DMS79 treated with DMSO at 0.1 percent for 48 hours (cell line): ENCODE measurements at regions not wholly inside any gene's neighbourhood (a gene's known extent, or its start where the extent isn't known, plus 50 kb on each side); places are given as distances from the start of the nearest gene placed in this dataset.

Experiments used
- DNase-seq: peaks from one replicate; lab custom pipeline; 2025; lab: John Stamatoyannopoulos, UW

DNA sequence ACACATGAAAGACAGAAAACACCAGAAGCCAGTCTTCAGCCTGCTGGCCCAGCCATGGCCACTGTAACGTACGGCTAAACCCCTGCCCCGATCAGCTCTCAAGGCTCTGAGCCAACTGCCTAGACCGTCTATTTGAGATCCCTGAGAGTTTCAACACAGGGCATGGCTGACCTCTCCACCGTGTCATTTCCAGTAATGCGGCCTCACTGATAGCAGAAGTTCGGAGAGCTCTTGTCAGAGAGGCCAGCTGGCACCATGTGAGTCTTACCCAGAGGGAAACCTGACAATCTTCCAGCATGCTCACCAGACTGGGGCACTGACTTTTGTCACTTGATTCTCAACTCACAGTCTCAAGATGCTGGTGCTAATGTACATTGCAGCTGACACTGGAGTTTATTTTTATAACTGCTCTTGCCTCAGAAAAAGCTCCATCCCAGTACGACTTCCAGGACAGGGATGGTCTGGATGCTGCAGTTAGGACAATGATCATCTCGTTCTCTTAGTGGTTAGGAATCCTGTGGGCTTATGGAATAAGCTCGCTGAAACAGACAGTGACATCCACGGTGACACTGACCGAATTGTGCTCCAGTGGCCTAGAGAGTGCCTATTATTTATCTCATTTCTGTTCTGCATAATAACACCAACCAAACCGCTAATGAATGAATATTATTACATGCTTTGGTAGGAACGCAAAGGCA lies 372.7 kb downstream of the ICE1 start:
- DNase-seq = no peak

GRCh38 chr5:5794118-5794560 lies 371.7 kb downstream of the ICE1 start:
- DNase-seq = no peak

GRCh38 chr5:5793242-5794117 lies 371.0 kb downstream of the ICE1 start:
- DNase-seq = no peak

DNA sequence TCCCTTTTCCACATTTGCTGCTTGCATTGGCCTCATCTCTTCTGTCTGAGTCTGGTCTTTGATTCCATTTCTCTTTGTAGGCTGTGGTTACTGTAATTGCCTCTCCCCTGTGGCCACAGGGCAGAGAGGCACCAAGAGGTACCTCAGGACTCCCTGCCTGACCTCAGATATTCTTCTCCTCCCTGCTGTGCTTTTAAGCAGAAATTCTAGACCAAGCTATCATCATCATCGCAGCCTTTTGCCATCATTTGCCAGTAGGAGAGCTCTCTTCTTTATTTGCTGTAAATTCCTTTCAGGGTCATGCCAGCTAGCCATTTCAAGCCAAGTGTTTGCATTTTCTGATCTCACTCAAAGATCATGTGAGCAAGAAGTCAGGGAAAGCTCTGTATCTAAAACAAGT lies 369.6 kb downstream of the ICE1 start:
- DNase-seq = no peak

DNA sequence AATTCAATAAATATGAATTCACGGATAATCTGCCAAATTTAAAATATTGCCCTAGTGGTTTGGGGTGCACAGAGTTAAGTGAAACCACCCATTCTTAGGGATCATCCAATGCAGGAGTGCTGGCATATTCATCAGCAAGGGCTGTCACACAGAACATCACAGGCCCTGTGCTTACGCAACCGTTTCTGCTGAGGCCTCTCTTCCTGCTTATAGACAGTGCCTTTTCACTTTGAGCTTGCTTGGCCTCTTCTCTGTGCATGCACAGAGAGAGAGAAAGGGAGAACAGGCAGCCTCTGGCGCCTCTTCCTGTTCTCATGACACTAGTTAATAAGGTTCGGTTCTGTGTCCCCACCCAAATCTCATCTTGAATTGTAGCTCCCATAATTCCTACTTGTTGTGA lies 366.3 kb downstream of the ICE1 start:
- DNase-seq = no peak

GRCh38 chr5:5787373-5787772 lies 364.9 kb downstream of the ICE1 start:
- DNase-seq = no peak

DNA sequence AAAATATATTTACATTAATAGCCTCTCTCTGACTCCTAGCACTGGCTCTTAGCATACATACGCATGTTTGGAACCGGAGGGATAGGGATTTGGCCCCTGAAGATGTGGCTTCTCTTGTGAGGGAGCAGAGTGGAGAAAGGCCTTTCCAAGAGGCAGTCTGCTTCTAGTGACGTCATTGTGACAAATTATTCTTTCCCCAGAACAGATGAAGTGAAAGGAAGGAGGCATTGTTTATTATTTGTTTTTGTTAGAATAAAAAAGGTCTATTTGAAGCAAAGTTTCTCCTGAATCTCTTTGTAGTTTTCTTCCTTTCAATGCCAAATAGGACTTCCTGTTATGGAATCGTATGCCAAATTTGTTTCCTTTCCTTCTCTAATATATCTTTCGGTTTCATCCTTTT lies 361.6 kb downstream of the ICE1 start:
- no peak for DNase-seq

DNA sequence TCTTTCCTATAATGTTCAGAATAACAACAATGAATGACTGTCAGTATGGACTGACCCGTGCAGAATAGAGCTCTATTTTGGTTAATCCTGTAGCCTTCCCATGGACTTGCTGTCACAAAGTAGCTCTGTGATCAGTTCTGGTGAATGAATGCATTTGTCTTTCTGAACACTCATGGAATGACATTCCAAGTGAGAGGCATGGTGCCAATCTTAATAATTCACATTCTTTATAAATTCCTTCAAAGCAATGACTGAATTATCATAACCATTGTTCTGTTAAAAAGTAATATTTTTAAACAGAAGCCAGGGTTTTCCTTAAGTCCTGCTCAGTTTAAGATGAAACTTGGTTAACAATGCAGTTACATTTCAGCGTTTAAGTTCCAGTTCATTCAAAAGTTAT lies 360.5 kb downstream of the ICE1 start:
- DNase-seq = no peak

- DNase-seq = no peak
Observed at GRCh38 chr5:5782402-5782801, 359.9 kb downstream of the ICE1 start.

GRCh38 chr5:5781335-5781734 lies 358.9 kb downstream of the ICE1 start:
- DNase-seq = no peak

DNA sequence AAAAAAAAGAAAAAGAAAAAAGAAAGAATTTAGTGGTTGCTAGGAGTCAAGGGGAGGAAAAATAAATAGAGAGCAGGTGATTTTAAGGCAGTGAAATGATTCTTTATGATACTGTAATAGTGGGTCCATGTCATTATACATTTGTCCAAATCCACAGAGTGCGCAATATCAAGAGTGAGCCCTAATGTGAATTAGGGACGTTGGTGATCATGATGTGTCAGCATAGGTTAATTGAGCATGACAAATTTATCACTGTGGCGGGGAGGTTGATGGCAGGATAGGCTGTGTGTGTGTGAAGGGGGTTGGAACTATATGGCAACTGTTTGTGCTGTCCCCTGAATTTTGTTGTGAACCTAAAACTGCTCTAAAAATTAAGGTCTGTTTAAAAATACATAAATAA lies 357.8 kb downstream of the ICE1 start:
- DNase-seq = no peak

GRCh38 chr5:5777013-5777412 lies 354.5 kb downstream of the ICE1 start:
- DNase-seq = no peak

DNA sequence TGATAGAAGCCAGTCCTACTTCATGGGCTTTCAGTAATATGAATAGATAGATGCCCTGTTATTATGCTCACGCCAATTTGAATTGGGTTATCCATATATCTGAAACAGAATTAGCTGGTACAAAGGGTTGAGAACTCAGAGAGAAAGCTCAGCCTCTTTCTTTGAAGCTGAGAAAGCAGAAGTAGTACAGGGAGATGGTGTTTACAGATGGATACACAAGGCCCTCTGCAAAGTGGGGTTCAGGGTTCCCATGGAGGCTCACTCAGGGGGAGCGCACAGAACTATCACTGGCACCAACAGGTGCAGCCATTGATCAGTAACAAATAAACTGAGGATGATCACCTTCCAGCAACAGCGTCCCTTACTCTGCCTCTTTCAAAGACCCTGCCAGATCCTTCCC lies 349.7 kb downstream of the ICE1 start:
- no peak for DNase-seq

GRCh38 chr5:5770825-5771224 lies 348.3 kb downstream of the ICE1 start:
- DNase-seq = no peak

- no peak for DNase-seq
Observed at GRCh38 chr5:5767286-5767928, 344.9 kb downstream of the ICE1 start.

- DNase-seq = no peak
Observed at GRCh38 chr5:5765066-5765850, 342.8 kb downstream of the ICE1 start.

DNA sequence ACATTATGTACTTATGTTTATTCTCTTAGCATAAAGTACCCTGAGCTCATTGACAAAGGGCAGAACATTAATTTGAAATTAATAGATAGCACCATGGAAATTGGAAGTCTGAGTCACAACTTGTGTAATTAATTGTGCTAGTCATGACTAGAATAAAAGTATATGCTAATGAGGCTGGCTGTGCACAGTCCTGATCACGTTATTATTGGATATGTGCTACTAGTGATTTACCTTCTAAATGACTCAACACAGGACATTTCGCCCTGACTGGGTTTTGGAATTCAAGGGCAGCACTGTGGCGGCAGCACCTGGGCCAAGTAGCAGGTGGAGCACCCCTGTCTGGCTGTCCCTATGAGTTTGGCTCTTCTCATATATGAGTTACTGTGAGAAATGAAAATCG lies 341.8 kb downstream of the ICE1 start:
- no peak for DNase-seq

DNA sequence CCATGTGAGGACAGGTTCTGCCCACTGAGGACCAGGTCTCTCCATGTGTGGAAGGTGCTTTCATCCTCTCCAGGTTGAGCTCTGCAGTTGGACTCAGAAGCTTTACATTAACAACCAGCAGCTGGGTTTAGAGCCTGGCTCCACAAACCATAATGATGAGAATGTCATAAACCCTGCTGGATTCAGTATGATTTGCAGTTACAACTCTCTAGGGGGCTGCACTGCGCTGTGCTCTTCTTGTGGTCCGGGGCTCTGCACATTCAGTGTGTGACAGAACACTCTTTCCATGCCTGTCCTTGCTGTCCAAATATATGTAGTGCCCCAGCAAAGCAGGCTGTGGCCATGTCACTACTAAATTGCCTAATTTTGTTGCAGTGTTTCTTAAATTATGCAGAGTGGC lies 334.3 kb downstream of the ICE1 start:
- no peak for DNase-seq

GRCh38 chr5:5755888-5756287 lies 333.4 kb downstream of the ICE1 start:
- no peak for DNase-seq

DNA sequence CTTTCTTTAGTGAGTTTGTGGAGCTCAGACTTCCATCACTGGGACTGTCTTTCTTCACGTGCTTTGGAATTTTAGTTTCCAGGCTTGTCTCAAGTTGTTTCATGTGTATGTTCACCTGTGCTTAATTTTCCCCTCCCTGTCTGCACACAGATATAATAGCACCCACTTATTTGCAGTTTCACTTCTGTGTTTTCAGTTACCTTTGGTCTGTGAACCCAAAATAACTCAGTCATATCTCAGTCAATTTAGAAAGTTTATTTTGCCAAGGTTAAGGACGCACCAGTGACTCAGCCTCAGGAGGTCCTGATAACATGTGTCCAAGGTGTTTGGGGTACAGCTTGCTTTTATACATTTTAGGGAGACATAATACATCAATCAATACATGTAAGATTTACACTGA lies 330.4 kb downstream of the ICE1 start:
- DNase-seq = no peak

- DNase-seq = no peak
Observed at GRCh38 chr5:5751987-5752386, 329.5 kb downstream of the ICE1 start.

- DNase-seq = no peak
Observed at GRCh38 chr5:5751498-5751897, 329.0 kb downstream of the ICE1 start.
